HS-27A (cell line): ENCODE measurements at regions not wholly inside any gene's neighbourhood (a gene's known extent, or its start where the extent isn't known, plus 50 kb on each side); places are given as distances from the start of the nearest gene placed in this dataset.

Experiments used
- DNase-seq: peaks from one replicate; pipeline ENCODE4 v3.0.0-alpha.2; 2012; ENCODE audit warnings: low read depth, missing footprints

GRCh38 chr4:54988655-54989054, 136.7 kb downstream of the KDR start:
- DNase-seq, result no peak

DNA sequence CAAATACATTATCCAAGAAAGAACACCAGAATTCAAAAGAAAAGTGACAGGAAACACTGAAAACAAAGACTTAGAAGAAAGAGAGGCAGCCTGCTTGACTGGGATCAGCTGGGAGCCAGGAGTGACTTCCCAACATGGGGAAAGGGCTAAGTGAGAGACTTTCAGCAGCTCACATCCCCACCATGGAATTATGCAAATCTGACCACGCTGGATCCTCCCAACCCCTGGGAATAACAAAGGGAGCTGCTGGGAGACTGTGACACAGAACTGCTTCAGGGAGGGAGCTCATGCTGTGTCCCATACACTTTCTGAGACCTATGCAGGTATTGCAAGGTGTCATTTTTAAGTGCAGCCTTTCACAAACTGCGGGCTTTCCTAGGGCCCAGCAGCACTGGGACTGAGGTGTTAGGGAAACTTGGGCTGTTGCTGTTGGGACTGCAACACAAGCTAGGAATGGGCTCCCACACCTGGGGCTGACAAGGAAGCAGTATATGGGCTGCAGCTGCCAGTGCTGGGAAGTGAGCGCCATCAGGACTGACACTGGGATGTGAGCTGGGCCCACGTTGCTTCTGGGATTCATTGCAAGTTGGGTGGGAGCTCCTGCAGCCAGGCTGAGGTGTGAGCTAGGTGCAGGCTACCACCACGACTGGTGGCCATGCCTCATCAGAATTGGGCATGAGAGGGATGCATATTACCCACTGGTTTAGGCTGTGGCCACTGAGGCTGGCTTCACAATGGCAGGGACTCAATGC, 139.1 kb downstream of the KDR start:
- DNase-seq, result no peak

DNA sequence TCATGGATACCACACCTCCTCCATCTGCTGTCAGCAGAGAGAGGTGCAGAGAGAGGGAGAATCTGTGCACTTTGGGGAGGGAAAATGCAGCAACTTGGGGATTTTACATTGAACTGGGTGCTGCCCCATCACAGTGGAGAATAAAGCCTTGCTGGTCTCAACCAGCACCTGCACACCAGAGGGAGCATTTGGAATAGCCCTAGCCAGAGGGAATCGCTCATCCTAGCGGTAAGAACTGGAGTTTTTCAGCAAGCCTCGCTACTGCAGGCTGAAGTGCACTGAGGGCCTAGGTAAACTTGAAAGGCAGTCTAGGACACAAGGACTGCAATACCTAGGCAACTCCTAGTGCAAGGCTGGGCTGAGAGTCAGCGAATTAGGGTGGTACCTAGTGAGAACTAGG, 148.7 kb downstream of the KDR start:
- DNase-seq, result no peak

DNA sequence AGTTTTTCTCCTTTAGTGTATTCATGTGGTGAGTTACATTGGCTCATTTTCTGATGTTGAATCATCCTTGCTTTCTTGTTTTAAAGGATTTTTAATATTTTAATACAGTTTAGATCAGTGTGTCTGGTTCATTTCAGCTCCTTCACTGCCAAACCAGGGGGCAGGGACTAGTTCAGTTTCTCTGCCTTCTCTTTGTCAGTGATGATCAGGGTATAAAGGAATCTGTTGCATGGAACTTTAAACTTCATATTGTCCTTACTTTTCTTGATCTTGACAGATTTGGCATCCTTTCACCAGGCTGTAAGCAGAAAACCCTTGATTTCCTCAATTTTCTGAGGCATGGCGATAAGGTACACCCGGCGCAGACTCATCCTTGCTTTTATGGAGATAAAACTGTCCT, 149.4 kb downstream of the KDR start:
- no peak for DNase-seq

GRCh38 chr4:54973784-54974183, 151.6 kb downstream of the KDR start:
- no peak for DNase-seq

DNA sequence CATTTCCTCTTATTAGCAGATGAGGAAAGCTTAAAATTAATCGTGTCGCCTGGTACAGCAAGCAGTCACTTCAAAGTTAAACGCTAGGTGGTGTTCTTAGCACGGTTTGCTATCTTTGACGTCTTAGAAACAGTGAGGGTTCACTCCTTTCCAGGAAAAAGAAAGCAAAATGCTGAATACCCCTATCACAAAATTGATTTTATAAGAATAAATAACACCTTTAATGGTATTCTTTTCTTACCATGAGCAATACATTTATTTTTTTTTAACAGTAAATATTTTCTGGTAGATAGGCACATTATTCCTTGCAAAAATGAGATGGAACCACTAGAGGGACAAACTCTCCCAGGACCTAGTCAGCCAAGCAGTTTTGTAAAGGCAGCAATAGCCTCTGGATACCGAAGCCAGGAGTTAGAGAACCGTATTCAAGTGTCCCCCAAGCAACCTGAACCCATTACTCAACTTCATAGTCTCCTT, 153.9 kb downstream of the KDR start:
- peak; percentile 55 for DNase-seq

- DNase-seq, result no peak
Measured at GRCh38 chr4:54967289-54967688, 158.1 kb downstream of the KDR start.

DNA sequence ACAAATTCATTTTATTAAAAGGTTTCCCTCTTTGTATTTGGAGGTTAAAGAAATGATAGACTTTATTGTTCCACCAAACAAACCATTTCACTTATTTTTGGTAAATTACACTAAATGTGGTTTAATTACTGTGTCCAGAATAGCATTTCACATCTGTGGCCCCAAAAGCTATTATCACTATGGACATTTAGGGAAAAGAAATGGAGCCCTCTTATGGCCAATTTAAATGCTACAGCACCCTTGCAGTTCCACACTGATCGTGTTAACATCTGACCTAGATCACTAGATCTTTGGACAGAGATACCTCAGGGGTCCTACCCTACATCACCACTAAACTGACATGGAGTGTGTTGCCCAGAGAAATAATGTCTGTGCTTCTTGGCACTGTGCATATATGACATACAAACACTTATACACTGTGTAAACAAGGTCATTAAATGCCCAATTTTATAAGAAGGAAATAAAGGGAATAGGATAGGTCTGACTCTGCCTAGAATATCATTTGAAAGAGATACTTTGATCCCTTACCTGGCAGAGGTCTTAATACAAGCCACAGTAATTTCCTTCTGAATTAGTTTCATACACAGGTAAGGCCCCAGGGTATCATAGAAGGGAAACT, 163.9 kb downstream of the KDR start:
- DNase-seq, result peak; percentile 57

- DNase-seq, result peak; percentile 92
Measured at GRCh38 chr4:54959651-54960116, 165.7 kb downstream of the KDR start.

DNA sequence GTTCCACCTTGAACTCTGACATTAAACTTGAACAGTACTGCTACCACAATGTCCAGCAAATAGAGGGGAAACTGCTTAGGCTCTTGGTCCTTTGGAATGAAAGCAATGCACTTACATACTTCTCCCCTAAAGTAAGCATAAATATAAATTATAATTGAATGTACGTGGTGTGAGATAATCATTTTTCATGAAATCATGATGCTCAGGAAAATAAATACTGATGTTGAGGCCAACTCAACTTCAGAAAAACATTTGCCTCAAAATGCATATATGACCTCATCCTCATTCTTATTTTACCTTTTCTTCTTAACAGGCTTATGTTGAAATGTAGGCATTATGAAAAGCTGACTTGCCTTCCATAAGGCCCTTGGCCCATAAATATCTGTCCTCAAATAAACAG, 166.3 kb downstream of the KDR start:
- DNase-seq, result no peak

DNA sequence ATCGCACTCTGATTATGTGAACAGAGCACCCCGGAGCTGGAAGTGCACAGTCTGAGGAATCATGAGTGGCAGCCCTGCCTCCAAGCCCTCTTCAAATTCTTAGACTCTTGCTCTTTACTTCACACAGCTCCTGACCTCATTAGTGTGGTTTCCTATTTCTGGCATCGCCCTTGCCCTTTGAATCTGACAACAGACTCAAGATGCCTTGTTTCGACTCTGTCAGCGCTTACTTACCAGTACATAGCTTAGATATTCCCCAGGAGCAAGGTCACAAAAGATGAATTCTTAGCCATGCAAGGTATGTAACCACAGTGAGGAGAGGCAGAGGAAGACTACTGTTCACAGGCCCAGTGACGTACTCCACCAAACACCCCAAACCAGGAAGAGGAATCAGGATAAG, 167.2 kb downstream of the KDR start:
- peak; percentile 59 for DNase-seq

- no peak for DNase-seq
Measured at GRCh38 chr4:54954656-54955388, 170.6 kb downstream of the KDR start.

- DNase-seq, result no peak
Measured at GRCh38 chr4:54946741-54947140, 178.7 kb downstream of the KDR start.

- no peak for DNase-seq
Measured at GRCh38 chr4:54945838-54946237, 179.6 kb downstream of the KDR start.

DNA sequence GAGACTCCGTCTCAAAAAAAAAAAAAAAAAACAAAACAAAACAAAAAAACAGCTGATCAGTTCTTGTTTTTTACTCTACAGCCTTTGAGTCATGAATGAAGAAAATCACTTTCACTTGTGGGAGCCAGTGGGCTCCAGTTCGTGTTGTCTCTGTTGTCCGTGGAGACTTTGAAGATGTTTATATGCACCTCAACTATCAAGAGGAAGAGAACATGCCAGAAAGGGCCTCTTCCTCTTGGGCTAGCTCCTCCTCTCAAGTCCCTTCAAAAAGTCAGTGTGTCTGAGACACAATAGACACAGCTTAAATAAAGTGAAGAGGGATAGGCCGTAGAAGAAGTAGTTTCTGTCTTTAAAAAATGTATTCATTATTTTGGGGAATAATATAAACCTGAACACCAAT, 182.7 kb downstream of the KDR start:
- no peak for DNase-seq

DNA sequence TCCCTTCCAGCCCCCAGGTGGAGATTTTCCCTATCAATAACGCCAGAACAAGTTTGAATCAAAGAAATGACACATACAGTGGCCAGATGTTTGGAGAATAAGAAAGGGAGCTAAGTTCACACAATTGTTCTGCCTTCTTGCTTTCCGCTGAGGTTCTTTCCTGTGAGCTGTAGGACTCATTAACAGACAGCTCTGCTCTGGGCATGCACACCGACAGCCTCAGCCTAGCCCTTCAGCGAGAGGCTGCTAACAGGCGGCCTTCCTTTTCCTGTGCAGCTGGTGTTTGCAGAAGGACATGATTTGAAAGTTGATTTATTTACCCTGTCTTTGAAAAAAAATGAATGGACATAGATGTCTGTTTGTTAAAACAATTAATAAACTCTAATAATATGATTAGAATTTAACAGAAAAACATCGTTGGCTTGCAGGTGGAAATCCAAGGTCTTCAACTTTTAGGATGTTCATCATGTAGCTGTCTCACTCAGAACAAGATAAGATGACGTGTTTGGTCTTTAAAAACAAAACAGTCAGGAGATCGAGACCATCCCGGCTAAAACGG, 183.3 kb downstream of the KDR start:
- DNase-seq, result no peak

DNA sequence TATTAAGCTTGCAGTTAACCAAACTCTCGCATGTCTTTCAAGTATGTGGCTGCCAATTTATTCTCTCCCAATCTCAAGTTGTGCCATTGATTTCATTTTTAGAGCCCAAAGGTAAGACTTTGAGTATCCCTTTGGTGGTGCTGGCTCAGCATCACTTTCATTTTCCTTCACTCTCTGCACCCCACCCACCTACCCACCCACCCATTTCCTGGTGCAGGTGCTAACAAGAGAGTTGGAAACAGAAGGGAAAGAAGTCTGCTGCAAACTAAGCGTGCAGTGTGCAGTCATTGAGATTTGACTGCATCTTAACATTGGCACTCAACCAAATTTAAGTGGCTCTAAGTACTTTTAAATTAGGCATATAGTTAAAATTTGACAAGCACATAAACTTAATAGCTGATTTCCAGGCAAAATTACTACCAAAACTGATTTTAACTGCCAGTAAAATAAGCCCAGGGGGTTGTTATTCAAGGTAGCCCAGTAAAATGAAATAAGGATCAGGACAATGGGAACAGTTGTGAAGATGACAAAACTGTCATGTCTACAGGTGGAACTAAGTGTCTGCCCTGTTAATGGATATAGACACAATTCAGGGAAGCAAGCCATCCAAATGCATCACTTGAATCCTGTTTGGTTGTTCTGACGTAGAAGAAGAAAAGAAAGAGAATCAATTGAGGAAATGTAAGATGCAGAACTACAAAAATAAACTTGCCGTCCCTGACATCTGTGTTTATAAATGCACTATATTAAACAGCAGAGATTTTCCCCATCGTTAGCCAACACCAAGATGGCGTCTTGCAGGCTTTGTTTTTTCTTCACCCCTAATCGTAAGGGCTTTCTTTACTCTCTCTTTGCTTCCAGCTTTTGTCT, 184.2 kb downstream of the KDR start:
- no peak for DNase-seq

- no peak for DNase-seq
Measured at GRCh38 chr4:54937501-54937900, 187.9 kb downstream of the KDR start.

- DNase-seq, result no peak
Measured at GRCh38 chr4:54933579-54933978, 191.8 kb downstream of the KDR start.

DNA sequence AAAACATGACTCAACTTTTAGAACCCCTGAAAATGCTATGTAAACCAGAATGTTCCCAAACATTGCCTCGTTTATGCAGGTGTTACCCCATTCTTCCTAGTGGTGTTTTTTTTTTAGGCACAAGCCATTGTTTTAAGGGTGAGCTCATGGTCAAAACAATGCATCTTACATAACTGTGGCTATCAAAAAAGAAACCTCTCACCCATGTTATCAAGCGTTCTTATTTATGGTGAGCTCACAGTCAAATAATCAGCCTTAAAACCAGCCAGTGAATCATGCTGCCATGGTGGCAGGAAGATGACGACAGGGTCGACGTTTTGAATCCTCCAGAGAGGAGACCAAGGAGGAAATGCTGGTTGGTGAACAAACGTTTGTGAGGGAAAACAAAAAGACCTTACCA, 195.2 kb downstream of the KDR start:
- peak; percentile 65 for DNase-seq

DNA sequence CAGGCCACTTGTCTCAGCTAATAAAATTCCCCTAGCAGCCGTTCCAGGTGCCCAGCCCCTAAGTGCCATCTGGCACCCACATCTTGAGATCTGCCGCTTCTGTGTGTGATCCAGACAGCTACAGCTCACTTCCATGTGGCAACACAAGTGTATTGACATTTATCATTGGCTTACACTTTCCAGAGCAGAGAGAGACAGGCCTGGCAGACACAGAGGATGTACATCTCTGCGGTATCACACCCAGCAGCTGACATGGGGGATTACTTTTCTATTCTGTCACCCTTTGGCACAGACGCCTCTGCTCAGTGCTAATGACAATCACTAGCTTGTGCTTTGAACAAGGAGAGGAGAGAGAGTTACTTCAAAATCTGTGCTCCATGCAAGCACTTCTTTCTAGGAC, 195.9 kb downstream of the KDR start:
- no peak for DNase-seq

GRCh38 chr4:54924891-54925290, 200.5 kb downstream of the KDR start:
- peak; percentile 35 for DNase-seq
